ENCODE measurements at regions not wholly inside any gene's neighbourhood (a gene's known extent, or its start where the extent isn't known, plus 50 kb on each side); places are given as distances from the start of the nearest gene placed in this dataset.

- no peak for TF ChIP-seq CTCF (IDR thresholded peaks at IDR 0.05 in 2 of 3, conservative IDR thresholded peaks at IDR 0.05 in 1 of 3; ENCODE audit: control insufficient read depth in 2 of 3, extremely low read depth in 1 of 3, insufficient read depth in 1 of 3, low read depth in 3 of 3, low read length in 3 of 3)
- no peak for TF ChIP-seq REST (IDR thresholded peaks at IDR 0.05; ENCODE audit: low read depth, low read length)
- no peak for TF ChIP-seq SMARCA5 (IDR thresholded peaks at IDR 0.05)
- no peak for TF ChIP-seq NR2F1 (conservative IDR thresholded peaks at IDR 0.05)
- no peak for TF ChIP-seq POLR2A (IDR thresholded peaks at IDR 0.05; ENCODE audit: low read depth, low read length)
- no peak for TF ChIP-seq EP300 (IDR thresholded peaks at IDR 0.05; ENCODE audit: borderline replicate concordance in 1 of 2, control insufficient read depth in 1 of 2, low read depth in 2 of 2, low read length in 2 of 2)
- TF ChIP-seq FOXM1 (IDR thresholded peaks at IDR 0.05; ENCODE audit: low read depth, low read length): no peak
- TF ChIP-seq JUND (IDR thresholded peaks at IDR 0.05; ENCODE audit: low read depth, low read length): no peak
- TF ChIP-seq SMAD5 (IDR thresholded peaks at IDR 0.05; ENCODE audit: low read depth): no peak
Measured at GRCh38 chr2:42863320-42863719, 70.9 kb upstream of the HAAO start.
